C4-2B (cell line): ENCODE measurements at regions not wholly inside any gene's neighbourhood (a gene's known extent, or its start where the extent isn't known, plus 50 kb on each side); places are given as distances from the start of the nearest gene placed in this dataset.

Source experiments
- CTCF ChIP-seq: fragments of 450-650 bp; conservative IDR thresholded peaks from 2 replicates; pipeline ENCODE4 v1.5.1; 2017; ENCODE audit warnings: mild to moderate bottlenecking
- ZFX ChIP-seq: fragments of 450-650 bp; IDR thresholded peaks from 2 replicates; pipeline ENCODE4 v1.6.1; 2017

GRCh38 chr4:126541820-126542219, 1090.9 kb upstream of the INTU start:
- TF ChIP-seq CTCF (no peak), ZFX (no peak)
